Limb (tissue), 2 donors: ENCODE measurements at regions not wholly inside any gene's neighbourhood (a gene's known extent, or its start where the extent isn't known, plus 50 kb on each side); places are given as distances from the start of the nearest gene placed in this dataset.
"Not testable (repeated sequence)": the region's sequence is repeated elsewhere in the genome, so short reads cannot be mapped to it uniquely, and the experiment has no call there.

Experiments used
- DNase-seq, 2 donors: peaks; one replicate each; pipeline ENCODE4 v3.0.0-alpha.2; 2016; ENCODE audit errors: extremely low spot score in 2 of 2

GRCh38 chr17:5864741-5865657, 205.2 kb upstream of the WSCD1 start:
- no peak for DNase-seq

GRCh38 chr17:5866978-5867377, 203.2 kb upstream of the WSCD1 start:
- no peak for DNase-seq

GRCh38 chr17:5869041-5869745, 201.0 kb upstream of the WSCD1 start:
- DNase-seq: no peak

- DNase-seq: no peak
These were observed 199.8 kb upstream of the WSCD1 start for GRCh38 chr17:5870231-5870953.

- DNase-seq: no peak
These were observed 198.5 kb upstream of the WSCD1 start for GRCh38 chr17:5871666-5872065.

GRCh38 chr17:5872831-5873230, 197.3 kb upstream of the WSCD1 start:
- DNase-seq: no peak

GRCh38 chr17:5873781-5874180, 196.4 kb upstream of the WSCD1 start:
- DNase-seq: no peak

GRCh38 chr17:5874486-5874885, 195.7 kb upstream of the WSCD1 start:
- peak in 1 of 2 donors; percentile 69 for DNase-seq

GRCh38 chr17:5877366-5877765, 192.8 kb upstream of the WSCD1 start:
- DNase-seq: no peak

GRCh38 chr17:5877948-5878347, 192.2 kb upstream of the WSCD1 start:
- DNase-seq: no peak

GRCh38 chr17:5881849-5882248, 188.3 kb upstream of the WSCD1 start:
- no peak for DNase-seq

- no peak for DNase-seq
These were observed 186.2 kb upstream of the WSCD1 start for GRCh38 chr17:5883775-5884665.

GRCh38 chr17:5885336-5885735, 184.8 kb upstream of the WSCD1 start:
- no peak for DNase-seq

GRCh38 chr17:5888811-5889210, 181.4 kb upstream of the WSCD1 start:
- DNase-seq: no peak

- DNase-seq: no peak
These were observed 177.1 kb upstream of the WSCD1 start for GRCh38 chr17:5892921-5893675.

- DNase-seq: no peak
These were observed 176.4 kb upstream of the WSCD1 start for GRCh38 chr17:5893741-5894140.

- no peak for DNase-seq
These were observed 174.9 kb upstream of the WSCD1 start for GRCh38 chr17:5895276-5895675.

- no peak for DNase-seq
These were observed 174.0 kb upstream of the WSCD1 start for GRCh38 chr17:5896215-5896614.

GRCh38 chr17:5897275-5897911, 172.8 kb upstream of the WSCD1 start:
- peak in 1 of 2 donors; percentile 52 for DNase-seq

- DNase-seq: not testable (repeated sequence)
These were observed 172.2 kb upstream of the WSCD1 start for GRCh38 chr17:5897981-5898380.
